GM19468 (cell line): ENCODE measurements at regions not wholly inside any gene's neighbourhood (a gene's known extent, or its start where the extent isn't known, plus 50 kb on each side); places are given as distances from the start of the nearest gene placed in this dataset.

Experiments
- ATAC-seq: cut with Tn5 transposase; IDR thresholded peaks from one replicate; pipeline ENCODE4 v1.9.1; 2021; ENCODE audit warnings: mild to moderate bottlenecking, moderate library complexity, moderate number of reproducible peaks; ENCODE audit not compliant: unreplicated experiment; ENCODE audit errors: extremely low read depth

GRCh38 chr4:28225689-28226353 lies 1365.2 kb downstream of the STIM2 start:
- no peak for ATAC-seq

- no peak for ATAC-seq
Measured at GRCh38 chr4:28226962-28227361, 1366.3 kb downstream of the STIM2 start.

GRCh38 chr4:28227764-28228163 lies 1367.1 kb downstream of the STIM2 start:
- ATAC-seq: no peak

- no peak for ATAC-seq
Measured at GRCh38 chr4:28228561-28229491, 1368.2 kb downstream of the STIM2 start.

GRCh38 chr4:28232376-28232775 lies 1371.7 kb downstream of the STIM2 start:
- no peak for ATAC-seq

GRCh38 chr4:28232951-28233350 lies 1372.3 kb downstream of the STIM2 start:
- no peak for ATAC-seq

- ATAC-seq: no peak
Measured at GRCh38 chr4:28233724-28234123, 1373.1 kb downstream of the STIM2 start.

GRCh38 chr4:28238876-28239275 lies 1378.2 kb downstream of the STIM2 start:
- ATAC-seq: no peak

- ATAC-seq: no peak
Measured at GRCh38 chr4:28241021-28241420, 1380.4 kb downstream of the STIM2 start.

- ATAC-seq: no peak
Measured at GRCh38 chr4:28247805-28248204, 1387.2 kb downstream of the STIM2 start.

- ATAC-seq: no peak
Measured at GRCh38 chr4:28248269-28248668, 1387.6 kb downstream of the STIM2 start.

- ATAC-seq: no peak
Measured at GRCh38 chr4:28250646-28251045, 1390.0 kb downstream of the STIM2 start.

- no peak for ATAC-seq
Measured at GRCh38 chr4:28251831-28252230, 1391.2 kb downstream of the STIM2 start.

GRCh38 chr4:28254003-28254402 lies 1393.4 kb downstream of the STIM2 start:
- no peak for ATAC-seq

GRCh38 chr4:28256295-28256694 lies 1395.7 kb downstream of the STIM2 start:
- ATAC-seq: no peak

GRCh38 chr4:28259951-28260350 lies 1399.3 kb downstream of the STIM2 start:
- ATAC-seq: no peak

GRCh38 chr4:28267166-28267565 lies 1406.5 kb downstream of the STIM2 start:
- no peak for ATAC-seq

GRCh38 chr4:28269426-28269825 lies 1408.8 kb downstream of the STIM2 start:
- no peak for ATAC-seq

- no peak for ATAC-seq
Measured at GRCh38 chr4:28277931-28278330, 1417.3 kb downstream of the STIM2 start.

- ATAC-seq: no peak
Measured at GRCh38 chr4:28278676-28279075, 1418.0 kb downstream of the STIM2 start.

- no peak for ATAC-seq
Measured at GRCh38 chr4:28279249-28279648, 1418.6 kb downstream of the STIM2 start.
